Astrocyte of the spinal cord (primary cell): ENCODE measurements at regions not wholly inside any gene's neighbourhood (a gene's known extent, or its start where the extent isn't known, plus 50 kb on each side); places are given as distances from the start of the nearest gene placed in this dataset.
A peak's percentile ranks its signal among the peaks of the same experiment; 100 is the strongest.
"Not testable (repeated sequence)": the region's sequence is repeated elsewhere in the genome, so short reads cannot be mapped to it uniquely, and the experiment has no call there.

Experiments
- DNase-seq: peaks from one replicate; pipeline ENCODE4 v3.0.0; 2011; ENCODE audit warnings: low read depth, low spot score
- H3K4me3 ChIP-seq: 2 replicates; pipeline ENCODE4 v1.5.1; 2011; ENCODE audit warnings: low read depth, mild to moderate bottlenecking, low read length, moderate library complexity
- CTCF ChIP-seq: IDR thresholded peaks from 2 replicates; pipeline ENCODE4 v1.5.1; 2012; ENCODE audit warnings: low read depth, mild to moderate bottlenecking, low read length, inconsistent platforms
- in situ Hi-C: cut with HindIII; loops from 2 replicates; pipeline ENCODE4 v1.10.0; 2017; ENCODE audit warnings: low sequenced_read_pairs

GRCh38 chr5:54869691-54870090 is 115.7 kb downstream of the ESM1 start:
- no peak for TF ChIP-seq CTCF
- in situ Hi-C loops = no loop called here

GRCh38 chr5:54868511-54869483 is 116.6 kb downstream of the ESM1 start:
- no peak overlapping the region for H3K4me3 ChIP-seq
- TF ChIP-seq CTCF = no peak
- in situ Hi-C loops = no loop called here
- no peak for DNase-seq

More at GRCh38 chr5:54869691-54870090, 115.7 kb downstream of the ESM1 start:
- DNase-seq = no peak
- H3K4me3 ChIP-seq = no peak overlapping the region

- TF ChIP-seq CTCF = peak; percentile 56
- peak; percentile 76 for DNase-seq
- in situ Hi-C loops = no loop called here
- no peak overlapping the region for H3K4me3 ChIP-seq
Observed at GRCh38 chr5:54867310-54867944, 118.0 kb downstream of the ESM1 start.

GRCh38 chr5:54864911-54865515 is 120.4 kb downstream of the ESM1 start:
- H3K4me3 ChIP-seq, DNase-seq, in situ Hi-C loops: not testable (repeated sequence)

- no peak for TF ChIP-seq CTCF
- DNase-seq = no peak
- in situ Hi-C loops = no loop called here
- H3K4me3 ChIP-seq = no peak overlapping the region
Observed at GRCh38 chr5:54862036-54862435, 123.4 kb downstream of the ESM1 start.

- DNase-seq = peak; percentile 67
- in situ Hi-C loops = no loop called here
- TF ChIP-seq CTCF = no peak
- H3K4me3 ChIP-seq = no peak overlapping the region
Observed at GRCh38 chr5:54861212-54861894, 124.0 kb downstream of the ESM1 start.
